WTC11 (cell line): ENCODE measurements at regions not wholly inside any gene's neighbourhood (a gene's known extent, or its start where the extent isn't known, plus 50 kb on each side); places are given as distances from the start of the nearest gene placed in this dataset.

ENCODE experiments used
- ATF3 ChIP-seq: sonication (generic); formaldehyde crosslinking; conservative IDR thresholded peaks from 2 replicates; pipeline ENCODE4 v1.8.1; 2022; ENCODE audit warnings: mild to moderate bottlenecking, missing genetic modification reagents
- ATF6 ChIP-seq: sonication (generic); formaldehyde crosslinking; IDR thresholded peaks from 2 replicates; pipeline ENCODE4 v1.8.1; 2023; ENCODE audit warnings: mild to moderate bottlenecking, missing genetic modification reagents
- CTCF ChIP-seq: fragments of 200-600 bp; IDR thresholded peaks from 2 replicates; pipeline ENCODE4 v1.8.0; 2022; ENCODE audit warnings: antibody characterized with exemption
- ELF4 ChIP-seq: sonication (generic); formaldehyde crosslinking; IDR thresholded peaks from 2 replicates; pipeline ENCODE4 v1.8.1; 2022; ENCODE audit warnings: low read depth, mild to moderate bottlenecking, moderate library complexity, missing genetic modification reagents
- FOXP1 ChIP-seq: sonication (generic); formaldehyde crosslinking; IDR thresholded peaks from 2 replicates; pipeline ENCODE4 v1.8.0; 2022; ENCODE audit warnings: missing genetic modification reagents, mild to moderate bottlenecking, moderate library complexity, borderline replicate concordance
- KAT7 ChIP-seq: sonication (generic); formaldehyde crosslinking; IDR thresholded peaks from 2 replicates; pipeline ENCODE4 v1.8.1; 2023; ENCODE audit warnings: missing genetic modification reagents, mild to moderate bottlenecking, borderline replicate concordance
- MAX ChIP-seq: sonication (generic); formaldehyde crosslinking; IDR thresholded peaks from 2 replicates; pipeline ENCODE4 v1.8.0; 2022; ENCODE audit warnings: mild to moderate bottlenecking, missing genetic modification reagents
- NFYB ChIP-seq: sonication (generic); formaldehyde crosslinking; conservative IDR thresholded peaks from 2 replicates; pipeline ENCODE4 v1.8.0; 2022; ENCODE audit warnings: low read depth, missing genetic modification reagents
- NR2C2 ChIP-seq: sonication (generic); formaldehyde crosslinking; IDR thresholded peaks from 2 replicates; pipeline ENCODE4 v1.8.0; 2022; ENCODE audit warnings: mild to moderate bottlenecking, missing genetic modification reagents
- TCF7 ChIP-seq: sonication (generic); formaldehyde crosslinking; IDR thresholded peaks from 2 replicates; pipeline ENCODE4 v1.8.0; 2022; ENCODE audit warnings: mild to moderate bottlenecking, low read depth, missing genetic modification reagents, moderate library complexity

- TF ChIP-seq TCF7 (CRISPR knock-in tag): no peak
- TF ChIP-seq CTCF: no peak
- no peak for TF ChIP-seq FOXP1
- TF ChIP-seq ELF4 (CRISPR knock-in tag): no peak
- TF ChIP-seq NR2C2 (CRISPR knock-in tag): no peak
- TF ChIP-seq ATF3 (CRISPR knock-in tag): no peak
- TF ChIP-seq NFYB (CRISPR knock-in tag): no peak
- TF ChIP-seq ATF6 (CRISPR knock-in tag): no peak
- TF ChIP-seq KAT7 (CRISPR knock-in tag): no peak
- TF ChIP-seq MAX (CRISPR knock-in tag): no peak
Measured at GRCh38 chr3:106687905-106688304, 689.3 kb upstream of the CCDC54 start.
